T-cell (primary cell): ENCODE measurements at regions not wholly inside any gene's neighbourhood (a gene's known extent, or its start where the extent isn't known, plus 50 kb on each side); places are given as distances from the start of the nearest gene placed in this dataset.
"Not testable (repeated sequence)": the region's sequence is repeated elsewhere in the genome, so short reads cannot be mapped to it uniquely, and the experiment has no call there.

ENCODE experiments used
- ATAC-seq, 4 experiments: fragments of 200-7000 bp in 3 of 4; fragments of 150-1000 bp in 1 of 4; cut with Tn5 transposase; replicated peaks in 1 of 4; 1 replicate in 3 of 4; 2 replicates in 1 of 4; pipeline ENCODE4 v1.10.0; 2021; ENCODE audit warnings: moderate library complexity in 3 of 4, mild to moderate bottlenecking in 2 of 4, moderate number of reproducible peaks in 1 of 4
- CTCF ChIA-PET, 2 donors: fragments of 300-600 bp; sonication (Branson Sonifier 250); formaldehyde crosslinking; loops; one replicate each; lab custom pipeline; 2022; ENCODE audit warnings: antibody characterized with exemption in 2 of 2; lab: Charles Lee
- POLR2A ChIA-PET, 2 donors: fragments of 300-600 bp; sonication (Branson Sonifier 250); formaldehyde crosslinking; loops; one replicate each; lab custom pipeline; 2022; ENCODE audit warnings: antibody characterized with exemption in 2 of 2; lab: Charles Lee
- DNase-seq, 35 experiments: peaks; one replicate each; pipeline versions ENCODE4 v3.0.0 to v3.0.0-alpha.2; 2013 to 2023
- H3K27ac ChIP-seq: one replicate; pipeline ENCODE4 v1.5.1; 2013; ENCODE audit warnings: low read length
- H3K27me3 ChIP-seq, 2 experiments: replicated peaks in 1 of 2; 1 replicate in 1 of 2; 2 replicates in 1 of 2; pipeline versions ENCODE4 v1.6.1 to v1.7.0; 2013; ENCODE audit warnings: low read length in 1 of 2, mixed read lengths in 1 of 2; ENCODE audit not compliant: control insufficient read depth in 2 of 2, insufficient read depth in 2 of 2; ENCODE audit errors: extremely low read depth in 1 of 2
- H3K36me3 ChIP-seq, 2 donors: 1 replicate in 1 of 2; 2 replicates in 1 of 2; pipeline versions ENCODE4 v1.6.1 to v1.7.0; 2013; ENCODE audit warnings: low read length in 1 of 2; ENCODE audit not compliant: control insufficient read depth in 2 of 2, insufficient read depth in 1 of 2; ENCODE audit errors: extremely low read depth in 1 of 2
- H3K4me1 ChIP-seq, 2 experiments: 1 replicate in 1 of 2; 2 replicates in 1 of 2; pipeline versions ENCODE4 v1.6.1 to v1.7.0; 2013; ENCODE audit warnings: low read length in 2 of 2, mixed read lengths in 1 of 2; ENCODE audit not compliant: insufficient read depth in 2 of 2, control insufficient read depth in 1 of 2; ENCODE audit errors: extremely low read depth in 1 of 2
- H3K4me3 ChIP-seq, 2 donors: 1 replicate in 1 of 2; 2 replicates in 1 of 2; pipeline versions ENCODE4 v1.5.1 to v1.7.0; 2013; ENCODE audit warnings: mild to moderate bottlenecking in 2 of 2, low read length in 1 of 2, moderate library complexity in 1 of 2; ENCODE audit not compliant: control insufficient read depth in 1 of 2; ENCODE audit errors: extremely low read depth in 1 of 2
- H3K9me3 ChIP-seq: 2 replicates; pipeline ENCODE4 v1.7.0; 2013
- H3K27ac Mint-ChIP-seq, 2 donors: one replicate each; pipeline ENCODE4 v1.8.0; 2020 to 2021; ENCODE audit warnings: mild to moderate bottlenecking in 2 of 2, mixed read lengths in 2 of 2
- H3K27me3 Mint-ChIP-seq, 2 donors: one replicate each; pipeline ENCODE4 v1.8.0; 2021 to 2022; ENCODE audit warnings: mixed read lengths in 2 of 2
- H3K36me3 Mint-ChIP-seq: one replicate; pipeline ENCODE4 v1.8.0; 2021; ENCODE audit warnings: mixed read lengths
- H3K4me1 Mint-ChIP-seq, 3 donors: one replicate each; pipeline ENCODE4 v1.8.0; 2020 to 2022; ENCODE audit warnings: mixed read lengths in 3 of 3, mild to moderate bottlenecking in 1 of 3
- H3K4me3 Mint-ChIP-seq, 3 donors: one replicate each; pipeline ENCODE4 v1.8.0; 2020 to 2022; ENCODE audit warnings: mild to moderate bottlenecking in 3 of 3, mixed read lengths in 3 of 3, moderate library complexity in 3 of 3
- H3K9me3 Mint-ChIP-seq, 3 donors: one replicate each; pipeline ENCODE4 v1.8.0; 2020 to 2022; ENCODE audit warnings: mixed read lengths in 3 of 3
- WGBS: methylation state at CpG from one replicate; pipeline ENCODE4 v1.1.5; 2013; ENCODE audit warnings: missing lambda C conversion rate; ENCODE audit not compliant: insufficient coverage; 5-methylcytosine and 5-hydroxymethylcytosine counted together

GRCh38 chr13:110984798-110985197, 69.9 kb upstream of the ANKRD10 start:
- peaks cover 35 to 54% of the 10 kb centered on the region in 2 donors for H3K27me3 Mint-ChIP-seq
- no peak overlapping the region for H3K27ac ChIP-seq
- no peaks in the 10 kb centered on the region for H3K4me1 Mint-ChIP-seq
- ChIA-PET POLR2A (no interaction called here), CTCF (no interaction called here)
- no peak overlapping the region for H3K27ac Mint-ChIP-seq
- WGBS, result no CpG with 5 or more reads among the region's 3 CpGs
- no peak overlapping the region for H3K4me3 Mint-ChIP-seq
- H3K9me3 ChIP-seq, result no peaks in the 10 kb centered on the region
- ATAC-seq, result no peak
- no peak for DNase-seq
- peaks cover 2 to 18% of the 10 kb centered on the region in 2 experiments for H3K27me3 ChIP-seq
- H3K9me3 Mint-ChIP-seq, result no peaks in the 10 kb centered on the region
- H3K36me3 Mint-ChIP-seq, result no peaks in the 10 kb centered on the region
- no peak overlapping the region for H3K4me3 ChIP-seq
- no peaks in the 10 kb centered on the region for H3K36me3 ChIP-seq
- no peaks in the 10 kb centered on the region for H3K4me1 ChIP-seq

GRCh38 chr13:110984381-110984780, 69.5 kb upstream of the ANKRD10 start:
- Histone ChIP-seq H3K27ac (no peak overlapping the region), H3K27me3 (peaks cover 2 to 15% of the 10 kb centered on the region in 2 experiments), H3K4me1 (no peaks in the 10 kb centered on the region), H3K9me3 (no peaks in the 10 kb centered on the region), H3K36me3 (no peaks in the 10 kb centered on the region), H3K4me3 (no peak overlapping the region)
- no peak for DNase-seq
- H3K9me3 Mint-ChIP-seq, result no peaks in the 10 kb centered on the region
- ChIA-PET CTCF (no interaction called here), POLR2A (interaction anchor here in 1 of 2 donors (0.5 kb wide), 1 partner anchor 11 kb away, joined by 3 read pairs; no protein-coding TSS in a partner anchor)
- H3K27me3 Mint-ChIP-seq, result peaks cover 33 to 54% of the 10 kb centered on the region in 2 donors
- no peaks in the 10 kb centered on the region for H3K36me3 Mint-ChIP-seq
- no peak overlapping the region for H3K27ac Mint-ChIP-seq
- no peak overlapping the region for H3K4me3 Mint-ChIP-seq
- 71% methylated on average over 3 of the region's 5 CpGs for WGBS
- no peak for ATAC-seq
- no peaks in the 10 kb centered on the region for H3K4me1 Mint-ChIP-seq

GRCh38 chr13:110983241-110983640, 68.4 kb upstream of the ANKRD10 start:
- Histone ChIP-seq H3K27me3 (peaks cover 2 to 15% of the 10 kb centered on the region in 2 experiments), H3K9me3 (no peaks in the 10 kb centered on the region), H3K27ac (no peak overlapping the region), H3K4me1 (no peaks in the 10 kb centered on the region), H3K36me3 (no peaks in the 10 kb centered on the region), H3K4me3 (no peak overlapping the region)
- ChIA-PET POLR2A (no interaction called here), CTCF (no interaction called here)
- WGBS, result no CpG with 5 or more reads among the region's 4 CpGs
- no peak overlapping the region for H3K4me3 Mint-ChIP-seq
- no peaks in the 10 kb centered on the region for H3K9me3 Mint-ChIP-seq
- ATAC-seq (no peak), DNase-seq (no peak)
- peaks cover 35 to 55% of the 10 kb centered on the region in 2 donors for H3K27me3 Mint-ChIP-seq
- no peak overlapping the region for H3K27ac Mint-ChIP-seq
- H3K36me3 Mint-ChIP-seq, result no peaks in the 10 kb centered on the region
- H3K4me1 Mint-ChIP-seq, result no peaks in the 10 kb centered on the region

GRCh38 chr13:110981379-110981778, 66.5 kb upstream of the ANKRD10 start:
- H3K4me3 Mint-ChIP-seq, result no peak overlapping the region
- no peaks in the 10 kb centered on the region for H3K4me1 Mint-ChIP-seq
- no peak overlapping the region for H3K27ac Mint-ChIP-seq
- H3K9me3 Mint-ChIP-seq, result no peaks in the 10 kb centered on the region
- H3K9me3 ChIP-seq, result no peaks in the 10 kb centered on the region
- no peak overlapping the region for H3K27ac ChIP-seq
- H3K36me3 ChIP-seq, result no peaks in the 10 kb centered on the region
- H3K27me3 ChIP-seq, result peaks cover 2 to 15% of the 10 kb centered on the region in 2 experiments
- ATAC-seq (no peak), DNase-seq (no peak)
- CTCF ChIA-PET, result no interaction called here
- H3K4me3 ChIP-seq, result no peak overlapping the region
- H3K4me1 ChIP-seq, result no peaks in the 10 kb centered on the region
- H3K36me3 Mint-ChIP-seq, result no peaks in the 10 kb centered on the region
- WGBS, result 100% methylated on average over 4 of the region's 4 CpGs
- H3K27me3 Mint-ChIP-seq, result peaks cover 33 to 47% of the 10 kb centered on the region in 2 donors
- POLR2A ChIA-PET, result no interaction called here

- H3K27ac Mint-ChIP-seq, result no peak overlapping the region
- ChIA-PET CTCF (no interaction called here), POLR2A (no interaction called here)
Measured at GRCh38 chr13:110980921-110981320, 66.1 kb upstream of the ANKRD10 start.

GRCh38 chr13:110979149-110979548, 64.3 kb upstream of the ANKRD10 start:
- H3K9me3 Mint-ChIP-seq, CTCF ChIA-PET, H3K27ac ChIP-seq, H3K4me1 Mint-ChIP-seq, H3K27me3 ChIP-seq, H3K27ac Mint-ChIP-seq, H3K36me3 Mint-ChIP-seq, H3K4me3 ChIP-seq, POLR2A ChIA-PET, H3K9me3 ChIP-seq, H3K4me3 Mint-ChIP-seq, ATAC-seq, H3K36me3 ChIP-seq, DNase-seq, H3K4me1 ChIP-seq: not testable (repeated sequence)
- H3K27me3 Mint-ChIP-seq, result peaks cover 23 to 47% of the 10 kb centered on the region in 2 donors
- no CpG with 5 or more reads among the region's 5 CpGs for WGBS

More at GRCh38 chr13:110980921-110981320, 66.1 kb upstream of the ANKRD10 start:
- ATAC-seq (no peak), DNase-seq (no peak)
- WGBS, result 76% methylated on average over 3 of the region's 3 CpGs
- Histone ChIP-seq H3K4me3 (no peak overlapping the region), H3K27me3 (peaks cover 2 to 15% of the 10 kb centered on the region in 2 experiments), H3K9me3 (no peaks in the 10 kb centered on the region), H3K27ac (no peak overlapping the region), H3K4me1 (no peaks in the 10 kb centered on the region), H3K36me3 (no peaks in the 10 kb centered on the region)
- no peaks in the 10 kb centered on the region for H3K4me1 Mint-ChIP-seq
- no peak overlapping the region for H3K4me3 Mint-ChIP-seq
- H3K9me3 Mint-ChIP-seq, result no peaks in the 10 kb centered on the region
- H3K27me3 Mint-ChIP-seq, result peaks cover 33 to 51% of the 10 kb centered on the region in 2 donors
- no peaks in the 10 kb centered on the region for H3K36me3 Mint-ChIP-seq

- H3K27me3 ChIP-seq, result peaks cover 0 to 5% of the 10 kb centered on the region in 2 experiments
- no peaks in the 10 kb centered on the region for H3K36me3 Mint-ChIP-seq
- no peak overlapping the region for H3K4me3 Mint-ChIP-seq
- H3K4me3 ChIP-seq, result no peak overlapping the region
- POLR2A ChIA-PET, result no interaction called here
- no peak overlapping the region for H3K27ac Mint-ChIP-seq
- H3K27me3 Mint-ChIP-seq, result peaks cover 18 to 45% of the 10 kb centered on the region in 2 donors
- no peaks in the 10 kb centered on the region for H3K4me1 ChIP-seq
- peaks cover 0 to 2% (median 0%) of the 10 kb centered on the region in 3 donors for H3K9me3 Mint-ChIP-seq
- H3K36me3 ChIP-seq, result no peaks in the 10 kb centered on the region
- H3K9me3 ChIP-seq, result no peaks in the 10 kb centered on the region
- no peaks in the 10 kb centered on the region for H3K4me1 Mint-ChIP-seq
- ATAC-seq, result no peak
- CTCF ChIA-PET, result no interaction called here
- DNase-seq, result no peak
- no peak overlapping the region for H3K27ac ChIP-seq
Measured at GRCh38 chr13:110978390-110978789, 63.5 kb upstream of the ANKRD10 start.
